Hepatocyte (in vitro differentiated cells): ENCODE measurements at regions not wholly inside any gene's neighbourhood (a gene's known extent, or its start where the extent isn't known, plus 50 kb on each side); places are given as distances from the start of the nearest gene placed in this dataset.

Experiments
- EZH2 ChIP-seq: fragments of 200-600 bp; sonication (generic); IDR thresholded peaks from 2 replicates; pipeline ENCODE4 v1.6.1; 2016; ENCODE audit warnings: antibody characterized with exemption, mild to moderate bottlenecking, borderline replicate concordance
- EZH2phosphoT487 ChIP-seq: fragments of 200-600 bp; sonication (generic); IDR thresholded peaks from one replicate; pipeline ENCODE4 v1.6.1; 2018; ENCODE audit warnings: antibody characterized with exemption, mild to moderate bottlenecking, low read depth, moderate library complexity; ENCODE audit not compliant: unreplicated experiment, severe bottlenecking
- TF ChIP-seq, protein P1 (sequence below): fragments of 200-600 bp; sonication (generic); IDR thresholded peaks from 2 replicates; pipeline ENCODE4 v1.5.1; 2016; ENCODE audit warnings: antibody characterized with exemption, mild to moderate bottlenecking; ENCODE audit not compliant: poor library complexity

DNA sequence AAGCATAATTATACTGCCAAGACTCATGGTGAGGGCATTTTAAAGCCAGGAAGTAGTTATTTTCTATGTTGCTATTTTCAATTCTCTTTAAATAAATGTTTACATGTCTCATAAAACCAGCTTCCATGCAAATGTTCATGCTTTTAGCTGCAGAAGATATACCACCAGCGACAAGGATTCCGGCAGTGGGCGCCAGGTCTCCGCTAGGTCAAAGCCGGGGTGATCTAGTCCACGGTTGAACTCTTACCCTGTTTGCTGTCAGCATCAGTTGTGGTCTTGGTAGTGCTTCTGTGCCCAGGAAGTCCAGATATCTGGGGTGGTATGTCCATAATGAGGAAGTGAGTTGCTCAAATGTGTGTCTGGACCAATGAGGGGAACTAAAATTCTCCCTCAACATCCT, 265.7 kb downstream of the BRD1 start:
- TF ChIP-seq, protein P1, sequence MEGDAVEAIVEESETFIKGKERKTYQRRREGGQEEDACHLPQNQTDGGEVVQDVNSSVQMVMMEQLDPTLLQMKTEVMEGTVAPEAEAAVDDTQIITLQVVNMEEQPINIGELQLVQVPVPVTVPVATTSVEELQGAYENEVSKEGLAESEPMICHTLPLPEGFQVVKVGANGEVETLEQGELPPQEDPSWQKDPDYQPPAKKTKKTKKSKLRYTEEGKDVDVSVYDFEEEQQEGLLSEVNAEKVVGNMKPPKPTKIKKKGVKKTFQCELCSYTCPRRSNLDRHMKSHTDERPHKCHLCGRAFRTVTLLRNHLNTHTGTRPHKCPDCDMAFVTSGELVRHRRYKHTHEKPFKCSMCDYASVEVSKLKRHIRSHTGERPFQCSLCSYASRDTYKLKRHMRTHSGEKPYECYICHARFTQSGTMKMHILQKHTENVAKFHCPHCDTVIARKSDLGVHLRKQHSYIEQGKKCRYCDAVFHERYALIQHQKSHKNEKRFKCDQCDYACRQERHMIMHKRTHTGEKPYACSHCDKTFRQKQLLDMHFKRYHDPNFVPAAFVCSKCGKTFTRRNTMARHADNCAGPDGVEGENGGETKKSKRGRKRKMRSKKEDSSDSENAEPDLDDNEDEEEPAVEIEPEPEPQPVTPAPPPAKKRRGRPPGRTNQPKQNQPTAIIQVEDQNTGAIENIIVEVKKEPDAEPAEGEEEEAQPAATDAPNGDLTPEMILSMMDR: no peak
- TF ChIP-seq EZH2phosphoT487: no peak
- no peak for TF ChIP-seq EZH2
